Nephron progenitor cell (in vitro differentiated cells): ENCODE measurements at regions not wholly inside any gene's neighbourhood (a gene's known extent, or its start where the extent isn't known, plus 50 kb on each side); places are given as distances from the start of the nearest gene placed in this dataset.

ENCODE experiments used
- DNase-seq: peaks from one replicate; pipeline ENCODE4 v3.0.0; 2021
- H3K27ac Mint-ChIP-seq: 2 replicates; pipeline ENCODE4 v1.8.0; 2021; ENCODE audit warnings: mild to moderate bottlenecking, moderate library complexity, mixed read lengths
- H3K27me3 Mint-ChIP-seq: 2 replicates; pipeline ENCODE4 v1.8.0; 2021; ENCODE audit warnings: mild to moderate bottlenecking, low read depth, mixed read lengths; ENCODE audit not compliant: poor library complexity
- H3K36me3 Mint-ChIP-seq: 2 replicates; pipeline ENCODE4 v1.8.0; 2021; ENCODE audit warnings: low read depth, mixed read lengths
- H3K4me1 Mint-ChIP-seq: 2 replicates; pipeline ENCODE4 v1.8.0; 2021; ENCODE audit warnings: mixed read lengths
- H3K4me3 Mint-ChIP-seq: 2 replicates; pipeline ENCODE4 v1.8.0; 2021; ENCODE audit warnings: mild to moderate bottlenecking, moderate library complexity, mixed read lengths
- H3K9me3 Mint-ChIP-seq: 2 replicates; pipeline ENCODE4 v1.8.0; 2021; ENCODE audit warnings: mild to moderate bottlenecking, moderate library complexity, mixed read lengths
- CTCF ChIP-seq: fragments of 200-600 bp; sonication (generic); IDR thresholded peaks from 2 replicates; pipeline ENCODE4 v1.5.0; 2021; ENCODE audit warnings: antibody characterized with exemption

- no peak overlapping the region for H3K4me3 Mint-ChIP-seq
- H3K27ac Mint-ChIP-seq, result no peak overlapping the region
- H3K27me3 Mint-ChIP-seq, result peaks cover 14% of the 10 kb centered on the region
- no peak for TF ChIP-seq CTCF
- H3K4me1 Mint-ChIP-seq, result no peaks in the 10 kb centered on the region
- no peak for DNase-seq
- H3K9me3 Mint-ChIP-seq, result peaks cover 8% of the 10 kb centered on the region
- no peaks in the 10 kb centered on the region for H3K36me3 Mint-ChIP-seq
Measured at GRCh38 chr5:9957214-9957613, 292.5 kb downstream of the ATPSCKMT start.

GRCh38 chr5:9956725-9957124 lies 293.0 kb downstream of the ATPSCKMT start:
- H3K9me3 Mint-ChIP-seq, result peaks cover 8% of the 10 kb centered on the region

GRCh38 chr5:9955586-9955985 lies 294.1 kb downstream of the ATPSCKMT start:
- H3K4me1 Mint-ChIP-seq, result no peaks in the 10 kb centered on the region
- peaks cover 7% of the 10 kb centered on the region for H3K9me3 Mint-ChIP-seq
- H3K36me3 Mint-ChIP-seq, result no peaks in the 10 kb centered on the region
- no peak overlapping the region for H3K4me3 Mint-ChIP-seq
- no peak for DNase-seq
- no peak overlapping the region for H3K27ac Mint-ChIP-seq
- no peak for TF ChIP-seq CTCF
- peaks cover 9% of the 10 kb centered on the region for H3K27me3 Mint-ChIP-seq

More at GRCh38 chr5:9956725-9957124, 293.0 kb downstream of the ATPSCKMT start:
- Mint-ChIP-seq H3K4me1 (no peaks in the 10 kb centered on the region), H3K4me3 (no peak overlapping the region), H3K27ac (no peak overlapping the region), H3K27me3 (peaks cover 11% of the 10 kb centered on the region), H3K36me3 (no peaks in the 10 kb centered on the region)
- DNase-seq, result no peak
- TF ChIP-seq CTCF, result no peak

GRCh38 chr5:9954869-9955268 lies 294.8 kb downstream of the ATPSCKMT start:
- Mint-ChIP-seq H3K9me3 (peaks cover 2% of the 10 kb centered on the region), H3K27me3 (peaks cover 9% of the 10 kb centered on the region), H3K4me3 (no peak overlapping the region), H3K4me1 (no peaks in the 10 kb centered on the region), H3K27ac (no peak overlapping the region), H3K36me3 (no peaks in the 10 kb centered on the region)
- no peak for DNase-seq
- no peak for TF ChIP-seq CTCF

- DNase-seq, result no peak
- TF ChIP-seq CTCF, result no peak
- H3K27me3 Mint-ChIP-seq, result peaks cover 9% of the 10 kb centered on the region
- peaks cover 1% of the 10 kb centered on the region for H3K4me1 Mint-ChIP-seq
- H3K36me3 Mint-ChIP-seq, result no peaks in the 10 kb centered on the region
- no peak overlapping the region for H3K27ac Mint-ChIP-seq
- H3K4me3 Mint-ChIP-seq, result no peak overlapping the region
- no peaks in the 10 kb centered on the region for H3K9me3 Mint-ChIP-seq
Measured at GRCh38 chr5:9953691-9954090, 296.0 kb downstream of the ATPSCKMT start.

GRCh38 chr5:9951865-9952516 lies 297.7 kb downstream of the ATPSCKMT start:
- H3K4me3 Mint-ChIP-seq, result no peak overlapping the region
- DNase-seq, result no peak
- no peak overlapping the region for H3K27ac Mint-ChIP-seq
- H3K4me1 Mint-ChIP-seq, result peaks cover 12% of the 10 kb centered on the region
- TF ChIP-seq CTCF, result no peak
- H3K9me3 Mint-ChIP-seq, result no peaks in the 10 kb centered on the region
- H3K36me3 Mint-ChIP-seq, result no peaks in the 10 kb centered on the region
- peaks cover 9% of the 10 kb centered on the region for H3K27me3 Mint-ChIP-seq
